Stimulated activated CD8-positive, alpha-beta memory T cell treated with anti-CD3 and anti-CD28 coated beads, Interleukin-15, amount 100 ng/mL, for 4 hours (primary cell): ENCODE measurements at regions not wholly inside any gene's neighbourhood (a gene's known extent, or its start where the extent isn't known, plus 50 kb on each side); places are given as distances from the start of the nearest gene placed in this dataset.

ENCODE experiments used
- DNase-seq, 2 donors: peaks; one replicate each; pipeline ENCODE4 v3.0.0-alpha.2; 2020; ENCODE audit warnings: low read depth in 2 of 2

DNA sequence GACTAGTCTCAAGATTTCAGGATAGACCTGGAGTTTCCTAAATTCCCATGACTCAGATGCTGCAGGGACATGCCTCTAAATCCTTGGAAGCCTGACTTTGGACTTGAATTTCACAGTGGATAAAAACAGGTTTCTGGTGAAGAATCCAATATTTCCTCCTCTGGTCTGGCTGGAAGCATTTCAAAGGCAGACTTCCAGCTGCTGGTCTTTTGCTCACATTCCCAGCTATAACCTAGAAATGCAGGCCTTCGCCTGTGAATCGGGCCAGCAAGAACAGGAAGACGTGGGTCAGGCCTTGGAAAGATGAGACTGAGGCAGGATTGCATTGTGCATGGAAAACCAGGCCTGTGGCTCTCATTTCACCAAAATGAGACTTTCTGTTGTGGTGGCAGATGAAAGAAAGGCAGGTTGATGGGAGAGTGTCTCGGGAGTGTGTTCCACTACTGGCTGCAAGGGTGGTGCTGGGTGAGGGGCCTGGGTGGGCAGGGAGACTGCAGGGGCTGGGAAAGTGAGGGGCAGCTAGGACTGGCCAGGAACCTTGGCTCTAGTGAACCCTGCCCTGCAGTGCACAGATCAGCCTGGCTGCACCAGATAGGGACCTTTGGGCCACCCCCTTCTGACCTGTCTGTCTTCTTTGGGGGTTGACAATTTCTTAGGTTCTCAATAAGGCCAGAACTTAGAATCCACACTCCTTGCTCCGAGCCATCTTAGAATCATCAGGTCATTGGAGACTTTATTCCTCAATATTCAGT, 488.8 kb upstream of the MKI67 start:
- DNase-seq: no peak

DNA sequence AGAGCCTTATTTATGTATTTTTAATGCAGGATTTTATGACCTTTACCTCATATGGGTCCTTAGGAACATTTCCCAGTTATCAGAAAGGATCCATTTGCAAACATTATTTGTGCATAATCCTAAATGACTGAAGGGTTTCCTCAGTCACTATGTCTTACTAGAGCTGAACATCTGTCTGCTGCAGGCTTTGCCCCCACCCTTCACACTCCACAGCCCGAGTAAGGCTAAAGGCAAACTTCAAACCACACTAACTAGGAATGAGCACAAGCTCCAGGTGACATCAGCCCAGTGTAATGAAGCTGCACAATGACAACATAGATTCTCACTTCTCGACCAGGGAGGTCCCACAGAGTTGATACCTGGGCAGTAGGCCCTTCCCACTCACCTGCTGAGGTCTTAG, 491.3 kb upstream of the MKI67 start:
- no peak for DNase-seq

DNA sequence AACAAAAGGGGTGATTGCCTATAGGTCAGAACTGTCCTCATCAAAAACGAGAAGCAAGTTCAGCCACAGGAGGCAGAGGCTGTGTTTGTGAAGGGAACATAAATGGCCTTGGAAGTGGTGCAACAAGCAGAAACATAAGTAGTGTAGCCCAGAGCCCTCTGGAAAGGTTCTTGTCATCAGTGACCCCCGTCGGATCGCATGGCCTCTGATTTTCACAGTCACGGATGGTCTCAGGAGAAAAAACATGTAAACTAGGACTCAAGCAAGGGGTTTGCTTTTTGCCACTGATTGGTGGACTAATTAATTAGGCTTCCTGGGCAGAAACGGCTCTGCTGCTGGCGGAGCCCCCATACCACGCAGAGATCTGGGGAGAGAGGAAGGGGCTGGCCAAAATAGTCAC, 496.5 kb upstream of the MKI67 start:
- DNase-seq: no peak

DNA sequence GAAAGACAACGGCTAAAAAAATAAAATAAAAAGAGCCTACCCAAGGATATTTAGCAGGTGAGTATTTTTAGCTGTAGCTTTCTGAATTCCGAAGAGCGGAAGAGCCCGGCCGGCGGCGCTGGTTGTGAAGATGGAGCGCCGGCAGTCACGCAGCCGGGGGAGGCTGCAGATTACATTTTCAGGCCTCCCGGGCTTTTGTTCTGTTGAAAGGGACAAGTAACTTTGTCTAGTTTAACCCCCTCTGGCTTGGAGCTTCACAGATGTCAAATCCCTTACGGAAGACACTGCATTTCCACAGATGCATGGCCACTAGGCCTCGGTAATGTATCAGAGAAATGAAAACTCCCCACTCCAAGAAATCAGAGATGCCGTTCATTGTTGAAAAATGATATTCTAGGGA, 497.6 kb upstream of the MKI67 start:
- no peak for DNase-seq

DNA sequence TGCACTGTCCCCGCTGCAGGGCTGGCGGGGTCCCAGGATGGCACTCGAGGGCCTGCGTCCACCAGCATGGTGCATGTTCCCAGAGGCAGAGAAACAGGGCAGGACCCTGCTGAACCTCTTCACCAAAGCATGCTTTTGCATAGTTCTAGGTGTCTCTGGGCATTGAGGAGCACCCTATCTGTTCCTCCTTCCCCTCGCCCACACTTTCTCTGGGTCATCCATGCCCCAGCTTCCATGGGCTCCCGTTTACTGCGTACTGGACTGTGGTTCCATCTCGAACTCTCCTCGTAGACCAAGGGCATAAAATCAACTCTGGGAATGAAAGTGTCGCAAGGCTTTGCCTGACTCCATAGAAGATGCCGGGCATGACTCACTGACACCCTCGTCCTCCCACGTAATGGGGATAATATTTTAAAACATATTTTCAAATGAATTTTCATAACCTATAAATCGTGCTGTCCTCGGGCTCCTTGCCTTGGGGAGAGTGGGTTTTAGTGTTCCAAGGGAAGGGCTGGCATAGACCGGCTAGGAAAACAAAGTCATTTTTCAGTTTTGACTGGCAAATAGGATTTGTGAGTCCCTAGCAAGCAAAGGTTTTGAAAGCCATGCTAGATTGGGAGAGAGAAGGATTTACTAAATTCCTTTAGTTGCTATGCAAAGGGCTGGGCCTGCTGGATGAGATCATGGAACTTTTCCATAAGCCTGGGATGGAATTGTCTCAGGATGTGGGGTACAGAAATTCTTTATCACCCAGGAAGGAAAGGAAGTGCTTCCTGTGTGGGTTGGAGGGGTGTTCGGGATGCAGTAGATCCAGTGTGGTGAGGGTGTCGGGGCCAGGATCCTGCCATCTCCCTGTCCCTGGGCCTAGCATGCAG, 498.7 kb upstream of the MKI67 start:
- no peak for DNase-seq

DNA sequence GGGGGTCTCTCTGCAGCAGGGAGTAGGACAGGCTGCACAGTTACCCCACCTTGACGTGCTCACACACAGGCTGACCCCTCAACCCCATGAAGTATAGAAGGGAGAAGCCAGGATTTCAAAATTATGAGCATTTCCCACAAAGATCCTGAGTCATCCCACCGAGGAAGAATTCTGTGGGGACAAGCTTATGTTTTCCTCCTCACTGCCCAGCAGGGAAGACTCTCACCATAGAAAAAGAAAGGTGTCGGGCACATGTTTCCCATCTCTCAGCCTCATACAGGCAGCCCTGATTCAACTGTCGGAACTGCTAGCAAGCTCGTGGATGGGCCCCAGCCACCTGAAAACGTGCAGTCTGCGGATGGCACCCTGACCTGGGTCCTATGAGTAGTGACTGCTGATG, 499.7 kb upstream of the MKI67 start:
- no peak for DNase-seq

DNA sequence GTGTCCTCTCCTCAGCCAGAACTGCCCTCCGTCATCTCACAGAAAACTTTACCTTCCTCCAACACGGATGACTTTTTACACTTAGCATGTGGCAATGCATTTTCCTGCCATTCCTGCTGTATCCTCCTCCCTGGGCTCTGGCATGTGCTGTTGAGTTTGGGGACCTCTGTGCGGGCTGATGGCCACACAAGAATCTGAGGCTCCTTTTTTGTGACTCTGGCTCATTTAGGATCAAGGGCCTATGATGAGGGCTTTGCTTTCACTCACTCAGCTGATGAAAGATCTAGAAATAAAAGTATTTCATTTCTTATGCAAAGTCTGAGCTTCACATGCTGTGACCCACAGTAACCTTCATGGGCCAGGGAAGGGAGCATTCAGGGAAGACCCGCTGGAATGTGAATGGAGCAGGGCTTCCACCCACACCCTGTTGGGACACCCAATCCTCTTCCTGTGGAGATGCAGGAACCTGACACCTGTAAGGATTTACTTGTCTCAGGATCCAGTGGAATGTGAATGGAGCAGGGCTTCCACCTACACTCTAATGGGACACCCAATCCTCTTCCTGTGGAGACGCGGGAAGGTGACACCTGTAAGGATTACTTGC, 500.3 kb upstream of the MKI67 start:
- no peak for DNase-seq

DNA sequence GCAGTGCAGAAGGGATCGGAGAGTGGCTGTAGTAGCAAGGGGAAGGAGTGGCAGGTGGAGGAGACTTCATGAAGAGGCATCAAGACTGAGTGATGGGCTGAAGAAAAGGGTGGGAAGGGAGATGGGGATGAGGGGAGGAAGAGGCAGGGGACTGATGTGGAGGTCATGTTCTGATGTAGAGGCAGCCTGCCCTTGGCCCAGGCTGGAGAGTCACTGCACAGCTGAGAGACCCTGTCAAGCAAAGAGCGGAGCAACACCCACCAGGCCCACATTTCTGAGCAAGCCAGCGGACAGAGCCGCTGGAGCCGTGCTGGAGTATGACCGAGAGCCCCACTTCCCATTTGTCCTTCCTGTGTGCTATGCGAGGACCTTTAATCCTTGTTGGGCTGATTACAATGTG, 501.6 kb upstream of the MKI67 start:
- no peak for DNase-seq

DNA sequence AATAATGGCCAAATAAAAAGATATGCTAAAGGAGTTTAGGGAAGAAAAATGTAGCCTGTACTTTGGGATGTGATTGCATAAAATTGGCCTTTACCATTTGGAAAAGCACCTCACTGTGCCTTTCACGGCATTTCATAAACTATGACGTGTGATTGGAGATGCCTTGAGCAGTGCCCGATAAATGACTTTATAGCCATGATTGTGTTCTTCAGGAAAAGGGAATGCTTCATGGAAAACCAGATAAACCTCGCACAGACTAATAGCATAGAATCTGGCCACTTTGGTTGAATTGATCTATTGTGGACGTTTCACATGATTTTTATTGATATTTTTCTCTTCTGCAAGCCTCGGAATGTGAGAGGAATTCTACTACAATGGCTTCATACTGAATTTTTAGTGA, 502.0 kb upstream of the MKI67 start:
- no peak for DNase-seq

DNA sequence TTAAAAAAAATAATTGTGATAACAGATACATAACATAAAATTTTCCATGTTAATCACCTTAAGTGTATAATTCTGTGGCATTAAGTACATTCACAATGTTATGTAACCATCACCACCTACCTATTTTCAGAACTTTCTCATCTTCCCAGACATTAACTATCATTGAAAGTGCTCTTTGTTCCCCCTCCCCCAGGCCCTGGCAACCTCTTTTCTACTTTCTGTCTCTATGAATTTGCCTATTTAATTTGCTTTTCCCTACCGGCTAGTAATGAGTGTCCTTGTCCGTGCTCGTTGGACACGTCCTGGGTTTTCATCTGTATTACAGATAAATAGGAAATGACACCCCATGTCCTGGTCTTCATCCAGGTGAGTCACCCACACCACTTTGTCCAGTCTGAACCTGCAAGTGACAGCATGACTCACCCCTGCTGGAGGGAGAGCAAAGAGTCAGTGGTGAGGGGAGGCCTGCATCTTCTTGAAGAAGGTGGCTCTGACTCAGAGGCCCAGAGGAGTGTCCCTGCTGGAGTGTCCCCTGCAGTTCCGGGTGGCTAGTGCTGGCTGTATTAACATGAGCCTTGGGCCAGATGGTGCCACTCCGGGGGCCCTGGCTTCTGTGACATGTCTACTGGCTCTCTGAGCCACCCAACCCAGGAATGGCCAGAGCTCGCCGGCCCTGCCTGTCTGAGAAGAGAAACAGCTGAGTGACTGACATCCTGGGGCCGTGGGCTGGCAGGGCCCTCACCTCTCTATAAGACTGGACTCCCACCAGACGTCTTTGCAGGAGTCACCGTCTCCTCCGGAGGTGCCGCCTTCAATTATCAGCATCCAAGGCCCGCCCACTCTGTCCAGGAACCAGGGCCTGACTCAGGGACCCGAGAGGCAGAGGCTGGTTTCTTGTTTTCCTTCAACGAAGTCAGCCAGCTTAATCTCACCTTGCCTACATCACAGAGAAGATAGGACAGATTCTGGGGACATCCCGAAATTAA, 503.2 kb upstream of the MKI67 start:
- DNase-seq: no peak

DNA sequence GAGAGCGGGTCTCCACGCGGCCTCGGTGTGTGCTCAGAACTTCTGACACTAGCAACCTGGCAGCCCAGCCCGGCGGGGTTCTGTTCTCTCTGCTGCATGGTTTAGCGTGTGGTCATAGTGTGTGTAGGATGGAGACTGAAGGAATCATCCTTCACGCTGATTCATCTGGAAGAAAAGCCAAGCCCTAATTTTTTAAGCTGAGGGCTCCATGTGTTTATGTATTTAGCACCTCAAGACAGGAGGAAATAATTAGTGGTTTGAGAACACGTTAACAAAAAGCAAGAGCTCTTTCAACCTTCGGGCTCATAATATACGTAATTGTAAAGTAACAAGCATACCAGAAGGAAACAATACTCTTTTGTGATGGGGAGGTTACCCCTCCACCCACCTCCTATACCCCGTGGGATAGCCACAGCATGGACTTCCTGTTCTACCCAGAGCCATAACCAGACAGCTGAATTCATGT, 504.6 kb upstream of the MKI67 start:
- DNase-seq: no peak

DNA sequence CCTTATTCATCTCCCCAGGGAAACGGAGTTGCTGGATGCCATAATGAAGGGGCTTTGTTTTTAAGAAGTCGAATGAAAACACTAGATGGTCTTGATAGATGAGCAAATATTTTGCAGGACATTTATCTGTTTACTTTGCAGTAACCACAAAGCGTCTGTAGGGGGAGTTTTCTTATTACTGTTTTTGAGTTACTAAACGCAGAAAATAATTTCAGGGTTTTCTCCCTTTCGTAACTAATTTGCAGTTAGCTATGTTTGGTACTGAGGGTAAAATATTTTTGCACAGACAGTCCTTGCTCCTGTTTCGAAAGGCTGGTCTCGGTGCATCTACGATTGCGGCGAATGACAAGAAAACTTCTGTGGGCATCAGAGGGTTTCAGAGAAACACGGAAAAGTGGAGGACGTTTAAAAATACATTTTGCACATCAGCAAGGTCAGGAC, 505.6 kb upstream of the MKI67 start:
- no peak for DNase-seq

DNA sequence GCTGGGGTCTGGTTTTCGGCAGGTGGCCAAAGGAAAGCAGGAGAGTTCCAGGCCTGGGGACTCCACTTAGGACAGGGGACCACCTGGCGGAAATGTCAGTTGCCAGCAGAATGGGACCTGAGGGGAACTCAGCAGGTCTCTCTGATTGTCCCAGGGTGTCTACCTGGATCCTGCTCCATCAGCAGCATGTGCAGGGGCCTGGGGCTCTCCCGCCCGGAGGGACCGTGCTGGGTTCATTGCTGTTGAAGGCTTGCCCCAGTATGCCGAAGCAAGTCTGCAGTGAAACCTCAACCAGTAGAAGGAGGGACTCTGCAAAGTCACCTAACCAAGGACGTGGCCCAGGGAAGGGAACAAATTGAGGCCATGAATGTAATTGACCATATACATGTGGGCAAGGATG, 506.5 kb upstream of the MKI67 start:
- no peak for DNase-seq

DNA sequence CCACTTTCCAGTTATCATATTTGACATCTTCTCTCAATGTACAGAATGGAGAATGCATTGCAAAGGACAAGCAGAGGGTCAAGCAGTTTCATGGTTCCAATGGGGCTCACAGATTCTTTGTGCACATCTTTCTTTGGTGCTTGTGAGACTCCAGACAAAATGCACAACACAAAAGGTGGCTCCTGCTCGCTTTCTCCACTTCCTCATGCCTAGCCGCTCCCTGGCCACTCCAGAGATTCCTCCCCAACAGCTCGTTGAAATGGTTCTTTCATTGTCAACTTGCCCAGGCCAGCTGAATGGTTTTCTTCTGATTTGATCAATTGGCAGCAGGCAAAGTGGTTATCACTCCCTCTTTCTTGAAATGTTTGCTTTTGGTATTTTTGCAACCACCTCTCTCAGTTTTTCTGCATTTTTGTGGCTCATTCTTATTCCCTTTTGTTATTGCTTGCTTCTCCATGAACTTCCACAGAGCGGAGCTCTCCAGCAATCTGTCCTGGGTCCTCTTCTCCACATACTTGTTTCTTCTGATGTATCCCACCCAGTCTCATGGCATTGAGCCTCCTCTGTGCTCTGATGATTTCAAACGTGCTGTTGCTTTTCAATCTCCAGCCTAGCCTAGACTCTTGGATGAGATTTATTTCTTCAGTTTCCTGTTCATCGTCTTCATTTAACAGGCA, 507.8 kb upstream of the MKI67 start:
- no peak for DNase-seq

DNA sequence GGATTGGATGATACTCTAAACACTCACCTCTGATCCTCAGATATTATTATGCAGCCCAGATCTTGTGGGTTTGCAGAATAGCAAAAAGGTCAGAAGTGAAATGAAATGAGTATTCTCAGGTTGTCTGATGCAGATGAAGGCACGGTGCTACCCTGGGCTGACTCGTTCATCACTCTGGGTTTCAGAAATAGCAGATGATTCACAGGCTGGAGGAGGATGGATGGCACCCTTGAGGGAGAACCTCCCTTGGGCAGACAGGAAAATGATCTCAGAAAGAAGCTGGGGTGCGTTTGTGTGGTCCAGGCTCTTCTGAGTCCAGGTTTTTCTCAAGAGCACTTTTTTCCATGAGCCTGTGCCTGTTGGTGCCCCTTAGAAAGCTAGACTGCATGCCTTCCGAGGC, 515.8 kb upstream of the MKI67 start:
- no peak for DNase-seq

DNA sequence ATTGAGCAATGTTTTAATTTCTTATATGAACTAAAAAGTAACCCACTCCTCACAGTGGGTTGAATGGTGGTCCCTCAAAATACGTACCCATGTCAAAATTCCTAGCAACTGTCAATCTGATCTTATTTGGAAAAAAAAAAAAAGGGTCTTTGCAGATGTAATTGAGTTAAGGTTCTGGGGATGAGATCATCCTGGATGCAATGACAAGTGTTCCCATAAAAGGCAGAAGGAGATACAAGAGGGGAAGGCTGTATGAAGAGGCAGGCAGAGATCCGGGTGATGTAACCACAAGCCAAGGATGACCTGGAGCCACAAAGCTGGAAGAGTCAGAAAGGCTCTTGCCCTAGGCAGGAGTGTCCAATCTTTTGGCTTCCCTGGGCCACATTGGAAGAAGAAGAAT, 516.3 kb upstream of the MKI67 start:
- no peak for DNase-seq

DNA sequence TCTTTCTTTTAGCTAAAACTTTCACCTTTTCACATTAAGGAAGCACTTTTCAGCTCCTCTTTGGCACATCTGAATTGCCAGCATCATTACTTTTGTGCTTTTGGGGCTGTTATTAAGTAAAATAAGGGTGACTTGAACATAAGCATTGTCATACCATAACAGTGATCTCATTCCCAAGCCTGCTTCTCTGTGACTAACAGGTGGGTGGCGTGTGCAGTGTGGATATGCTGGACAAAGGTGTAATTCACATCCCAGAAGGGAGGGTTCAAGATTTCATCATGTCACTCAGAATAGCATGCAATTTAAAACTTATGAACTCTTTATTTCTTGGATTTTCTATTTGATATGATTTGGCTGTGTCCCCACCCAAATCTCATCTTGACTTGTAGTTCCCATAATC, 517.4 kb upstream of the MKI67 start:
- DNase-seq: no peak

DNA sequence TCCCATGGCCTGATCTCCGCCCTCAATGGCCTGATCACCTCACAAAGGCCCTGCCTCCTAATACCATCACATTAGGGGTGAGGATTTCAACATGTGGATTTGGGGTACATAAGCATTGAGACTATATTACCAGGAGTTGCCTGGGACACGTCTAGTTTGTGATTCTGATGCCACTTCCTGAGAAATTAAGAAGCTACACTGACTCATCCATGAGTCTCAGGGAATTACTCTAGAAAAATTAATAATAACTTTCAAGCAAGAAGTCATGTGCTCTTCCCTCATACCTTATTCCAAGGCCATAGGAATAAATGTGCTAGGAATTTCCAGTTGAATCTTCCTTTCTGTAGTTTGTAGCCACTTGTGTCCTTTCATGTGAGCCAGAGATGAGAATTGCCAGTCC, 519.3 kb upstream of the MKI67 start:
- no peak for DNase-seq

DNA sequence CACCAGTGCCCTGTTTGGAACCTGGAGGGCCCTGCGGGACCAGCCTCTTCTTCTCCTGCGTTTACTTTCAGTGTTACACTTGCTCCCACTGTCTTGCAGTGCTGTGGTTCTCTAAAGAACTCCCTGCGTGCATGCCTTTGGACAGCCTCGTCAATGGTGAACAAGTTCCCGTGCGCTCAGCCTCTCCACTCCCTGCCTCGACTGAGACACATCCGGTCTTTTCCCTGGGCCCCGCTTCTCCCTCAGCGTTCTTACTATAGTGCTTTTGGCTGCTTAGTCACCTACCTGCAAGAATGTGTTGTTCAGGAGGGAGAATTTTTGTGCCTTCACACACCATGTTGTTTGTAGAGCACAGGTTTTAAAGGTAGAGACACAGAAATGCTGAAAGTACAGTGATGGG, 520.7 kb upstream of the MKI67 start:
- no peak for DNase-seq

DNA sequence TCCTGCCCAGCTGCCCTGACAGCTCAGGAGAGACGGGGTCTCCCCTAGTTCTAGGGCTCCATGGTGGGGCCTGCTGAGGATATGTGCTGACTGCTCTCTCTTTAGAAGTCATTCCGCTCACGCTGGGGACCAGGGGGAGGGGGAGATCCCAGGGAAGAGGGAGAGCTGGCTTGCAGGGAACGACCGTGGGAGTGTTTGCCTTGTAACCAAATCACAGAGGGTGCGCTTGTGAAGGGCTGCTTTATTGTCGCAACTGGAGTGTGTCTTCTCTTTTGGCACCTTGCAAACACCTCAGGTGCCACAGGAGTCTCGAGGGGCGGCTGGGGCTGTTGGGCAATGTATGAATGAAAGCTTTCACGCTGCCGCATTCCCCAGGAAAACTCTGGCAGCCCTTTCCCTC, 531.3 kb upstream of the MKI67 start:
- no peak for DNase-seq

DNA sequence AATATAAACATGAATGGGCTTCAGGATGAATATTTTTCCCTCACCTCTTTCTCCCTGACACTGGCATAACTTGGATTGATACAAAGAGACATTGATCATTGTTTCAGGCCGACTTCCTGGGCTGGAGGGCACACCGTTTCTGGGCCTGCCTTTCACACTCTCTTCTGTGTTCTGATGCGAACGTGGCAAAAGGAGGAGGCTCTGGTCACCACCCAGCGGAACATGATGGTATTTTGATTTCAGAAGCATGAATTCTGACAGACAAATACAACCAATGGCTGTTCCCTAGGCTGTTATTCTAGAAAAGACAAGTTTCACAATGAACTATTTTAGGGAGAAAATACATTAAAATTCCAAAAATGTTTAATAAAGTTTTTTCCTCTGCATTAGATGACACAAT, 534.5 kb upstream of the MKI67 start:
- no peak for DNase-seq
